ENCODE measurements at regions not wholly inside any gene's neighbourhood (a gene's known extent, or its start where the extent isn't known, plus 50 kb on each side); places are given as distances from the start of the nearest gene placed in this dataset.

- no peak for TF ChIP-seq POU6F1 (CRISPR knock-in tag; IDR thresholded peaks at IDR 0.05; ENCODE audit: borderline replicate concordance, low read depth)
- TF ChIP-seq ARNTL (CRISPR knock-in tag; IDR thresholded peaks at IDR 0.05; ENCODE audit: borderline replicate concordance, low read depth) = no peak
- TF ChIP-seq, protein P1, sequence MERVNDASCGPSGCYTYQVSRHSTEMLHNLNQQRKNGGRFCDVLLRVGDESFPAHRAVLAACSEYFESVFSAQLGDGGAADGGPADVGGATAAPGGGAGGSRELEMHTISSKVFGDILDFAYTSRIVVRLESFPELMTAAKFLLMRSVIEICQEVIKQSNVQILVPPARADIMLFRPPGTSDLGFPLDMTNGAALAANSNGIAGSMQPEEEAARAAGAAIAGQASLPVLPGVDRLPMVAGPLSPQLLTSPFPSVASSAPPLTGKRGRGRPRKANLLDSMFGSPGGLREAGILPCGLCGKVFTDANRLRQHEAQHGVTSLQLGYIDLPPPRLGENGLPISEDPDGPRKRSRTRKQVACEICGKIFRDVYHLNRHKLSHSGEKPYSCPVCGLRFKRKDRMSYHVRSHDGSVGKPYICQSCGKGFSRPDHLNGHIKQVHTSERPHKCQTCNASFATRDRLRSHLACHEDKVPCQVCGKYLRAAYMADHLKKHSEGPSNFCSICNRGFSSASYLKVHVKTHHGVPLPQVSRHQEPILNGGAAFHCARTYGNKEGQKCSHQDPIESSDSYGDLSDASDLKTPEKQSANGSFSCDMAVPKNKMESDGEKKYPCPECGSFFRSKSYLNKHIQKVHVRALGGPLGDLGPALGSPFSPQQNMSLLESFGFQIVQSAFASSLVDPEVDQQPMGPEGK (CRISPR knock-in tag; IDR thresholded peaks at IDR 0.05; ENCODE audit: borderline replicate concordance) = no peak
- no peak for TF ChIP-seq ZFP30 (CRISPR knock-in tag; IDR thresholded peaks at IDR 0.05)
- no peak for TF ChIP-seq PPARA (CRISPR knock-in tag; IDR thresholded peaks at IDR 0.05; ENCODE audit: borderline replicate concordance)
- TF ChIP-seq ZNF565 (CRISPR knock-in tag; conservative IDR thresholded peaks at IDR 0.05; ENCODE audit: low read depth) = no peak
- no peak for TF ChIP-seq ZC3H10 (CRISPR knock-in tag; IDR thresholded peaks at IDR 0.05)
- TF ChIP-seq GLIS3 (CRISPR knock-in tag; IDR thresholded peaks at IDR 0.05) = no peak
Measured at GRCh38 chr3:88509582-88509981, 359.8 kb downstream of the C3orf38 start (continued).

GRCh38 chr3:88528494-88528893 is 378.7 kb downstream of the C3orf38 start:
- ATAC-seq = no peak
- TF ChIP-seq, protein P2, sequence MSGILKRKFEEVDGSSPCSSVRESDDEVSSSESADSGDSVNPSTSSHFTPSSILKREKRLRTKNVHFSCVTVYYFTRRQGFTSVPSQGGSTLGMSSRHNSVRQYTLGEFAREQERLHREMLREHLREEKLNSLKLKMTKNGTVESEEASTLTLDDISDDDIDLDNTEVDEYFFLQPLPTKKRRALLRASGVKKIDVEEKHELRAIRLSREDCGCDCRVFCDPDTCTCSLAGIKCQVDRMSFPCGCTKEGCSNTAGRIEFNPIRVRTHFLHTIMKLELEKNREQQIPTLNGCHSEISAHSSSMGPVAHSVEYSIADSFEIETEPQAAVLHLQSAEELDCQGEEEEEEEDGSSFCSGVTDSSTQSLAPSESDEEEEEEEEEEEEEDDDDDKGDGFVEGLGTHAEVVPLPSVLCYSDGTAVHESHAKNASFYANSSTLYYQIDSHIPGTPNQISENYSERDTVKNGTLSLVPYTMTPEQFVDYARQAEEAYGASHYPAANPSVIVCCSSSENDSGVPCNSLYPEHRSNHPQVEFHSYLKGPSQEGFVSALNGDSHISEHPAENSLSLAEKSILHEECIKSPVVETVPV (CRISPR knock-in tag; IDR thresholded peaks at IDR 0.05) = no peak
- TF ChIP-seq TCF4 (CRISPR knock-in tag; IDR thresholded peaks at IDR 0.05; ENCODE audit: borderline replicate concordance) (no peak), TOX (CRISPR knock-in tag; IDR thresholded peaks at IDR 0.05; ENCODE audit: borderline replicate concordance) (no peak), ZFP3 (CRISPR knock-in tag; IDR thresholded peaks at IDR 0.05) (no peak), RARB (CRISPR knock-in tag; IDR thresholded peaks at IDR 0.05) (no peak), ZNF8 (CRISPR knock-in tag; IDR thresholded peaks at IDR 0.05) (no peak), CREB5 (CRISPR knock-in tag; IDR thresholded peaks at IDR 0.05; ENCODE audit: low read depth) (no peak), ZNF565 (CRISPR knock-in tag; conservative IDR thresholded peaks at IDR 0.05; ENCODE audit: low read depth) (no peak), BACH2 (CRISPR knock-in tag; IDR thresholded peaks at IDR 0.05; ENCODE audit: borderline replicate concordance) (no peak), ARNTL (CRISPR knock-in tag; IDR thresholded peaks at IDR 0.05; ENCODE audit: borderline replicate concordance, low read depth) (no peak), CSDC2 (CRISPR knock-in tag; IDR thresholded peaks at IDR 0.05) (no peak), POU6F1 (CRISPR knock-in tag; IDR thresholded peaks at IDR 0.05; ENCODE audit: borderline replicate concordance, low read depth) (no peak), OSR1 (CRISPR knock-in tag; IDR thresholded peaks at IDR 0.05) (no peak), ZC3H10 (CRISPR knock-in tag; IDR thresholded peaks at IDR 0.05) (no peak), ZFP30 (CRISPR knock-in tag; IDR thresholded peaks at IDR 0.05) (no peak), ZNF70 (CRISPR knock-in tag; IDR thresholded peaks at IDR 0.05) (no peak), TSHZ2 (CRISPR knock-in tag; IDR thresholded peaks at IDR 0.05) (no peak)
- TF ChIP-seq, protein P1 (CRISPR knock-in tag; IDR thresholded peaks at IDR 0.05; ENCODE audit: borderline replicate concordance) = no peak

Measured in SK-N-SH treated with all-trans-retinoic acid at 6 μM for 48 hours (cell line).